ENCODE measurements at regions not wholly inside any gene's neighbourhood (a gene's known extent, or its start where the extent isn't known, plus 50 kb on each side); places are given as distances from the start of the nearest gene placed in this dataset.

GRCh38 chr20:39668038-39668437 lies 705.9 kb downstream of the DHX35 start:
- H3K27me3 Mint-ChIP-seq, result peaks cover 4% of the 10 kb centered on the region

GRCh38 chr20:39661833-39662232 lies 699.7 kb downstream of the DHX35 start:
- intact Hi-C loops (cut with DNase I, micrococcal nuclease), result no loop called here
- CTCF ChIA-PET, result no interaction called here
- H3K4me1 Mint-ChIP-seq (ENCODE audit: low read depth), result no peaks in the 10 kb centered on the region

More at GRCh38 chr20:39668038-39668437, 705.9 kb downstream of the DHX35 start:
- H3K4me1 ChIP-seq (ENCODE audit: insufficient read depth, low read length), result no peaks in the 10 kb centered on the region
- H3K27me3 ChIP-seq (ENCODE audit: control insufficient read depth in 1 of 2, insufficient read depth in 2 of 2, low read length in 2 of 2), result no peaks in the 10 kb centered on the region
- ATAC-seq (ENCODE audit: poor library complexity) (no peak), DNase-seq (no peak)
- H3K4me1 Mint-ChIP-seq (ENCODE audit: low read depth), result no peaks in the 10 kb centered on the region
- no peaks in the 10 kb centered on the region for H3K36me3 Mint-ChIP-seq (ENCODE audit: low read depth)
- H3K9me3 Mint-ChIP-seq, result no peaks in the 10 kb centered on the region
- CTCF ChIA-PET, result no interaction called here
- H3K36me3 ChIP-seq (ENCODE audit: insufficient read depth, low read length), result no peaks in the 10 kb centered on the region
- no peak for TF ChIP-seq CTCF (IDR thresholded peaks at IDR 0.05)
- no peak overlapping the region for H3K4me3 Mint-ChIP-seq
- no peak overlapping the region for H3K4me3 ChIP-seq (ENCODE audit: low read length)
- H3K9me3 ChIP-seq (ENCODE audit: control insufficient read depth in 1 of 2, insufficient read depth in 1 of 2, low read length in 2 of 2), result no peaks in the 10 kb centered on the region
- H3K27ac ChIP-seq (ENCODE audit: low read depth in 1 of 2, low read length in 2 of 2), result no peak overlapping the region
- intact Hi-C loops (cut with DNase I, micrococcal nuclease), result no loop called here
- H3K27ac Mint-ChIP-seq, result no peak overlapping the region
- POLR2A ChIA-PET, result no interaction called here

GRCh38 chr20:39660965-39661364 lies 698.8 kb downstream of the DHX35 start:
- no peaks in the 10 kb centered on the region for H3K9me3 Mint-ChIP-seq
- H3K9me3 ChIP-seq (ENCODE audit: control insufficient read depth in 1 of 2, insufficient read depth in 1 of 2, low read length in 2 of 2), result no peaks in the 10 kb centered on the region
- H3K27ac ChIP-seq (ENCODE audit: low read depth in 1 of 2, low read length in 2 of 2), result no peak overlapping the region
- ATAC-seq (ENCODE audit: poor library complexity) (no peak), DNase-seq (no peak)
- intact Hi-C loops (cut with DNase I, micrococcal nuclease), result no loop called here
- H3K27me3 Mint-ChIP-seq, result no peaks in the 10 kb centered on the region
- H3K36me3 Mint-ChIP-seq (ENCODE audit: low read depth), result no peaks in the 10 kb centered on the region
- ChIA-PET CTCF (no interaction called here), POLR2A (no interaction called here)
- H3K4me3 ChIP-seq (ENCODE audit: low read length), result no peak overlapping the region
- no peaks in the 10 kb centered on the region for H3K36me3 ChIP-seq (ENCODE audit: insufficient read depth, low read length)
- H3K4me1 ChIP-seq (ENCODE audit: insufficient read depth, low read length), result no peaks in the 10 kb centered on the region
- no peaks in the 10 kb centered on the region for H3K4me1 Mint-ChIP-seq (ENCODE audit: low read depth)
- no peak for TF ChIP-seq CTCF (IDR thresholded peaks at IDR 0.05)
- no peak overlapping the region for H3K4me3 Mint-ChIP-seq
- H3K27me3 ChIP-seq (ENCODE audit: control insufficient read depth in 1 of 2, insufficient read depth in 2 of 2, low read length in 2 of 2), result no peaks in the 10 kb centered on the region
- H3K27ac Mint-ChIP-seq, result no peak overlapping the region

More at GRCh38 chr20:39661833-39662232, 699.7 kb downstream of the DHX35 start:
- H3K36me3 ChIP-seq (ENCODE audit: insufficient read depth, low read length), result no peaks in the 10 kb centered on the region
- POLR2A ChIA-PET, result no interaction called here
- no peak overlapping the region for H3K4me3 Mint-ChIP-seq
- no peaks in the 10 kb centered on the region for H3K27me3 ChIP-seq (ENCODE audit: control insufficient read depth in 1 of 2, insufficient read depth in 2 of 2, low read length in 2 of 2)
- H3K4me3 ChIP-seq (ENCODE audit: low read length), result no peak overlapping the region
- DNase-seq (no peak), ATAC-seq (ENCODE audit: poor library complexity) (no peak)
- H3K9me3 ChIP-seq (ENCODE audit: control insufficient read depth in 1 of 2, insufficient read depth in 1 of 2, low read length in 2 of 2), result no peaks in the 10 kb centered on the region
- H3K27ac Mint-ChIP-seq, result no peak overlapping the region
- H3K9me3 Mint-ChIP-seq, result no peaks in the 10 kb centered on the region
- H3K36me3 Mint-ChIP-seq (ENCODE audit: low read depth), result no peaks in the 10 kb centered on the region
- H3K27ac ChIP-seq (ENCODE audit: low read depth in 1 of 2, low read length in 2 of 2), result no peak overlapping the region
- peaks cover 4% of the 10 kb centered on the region for H3K27me3 Mint-ChIP-seq
- TF ChIP-seq CTCF (IDR thresholded peaks at IDR 0.05), result no peak
- no peaks in the 10 kb centered on the region for H3K4me1 ChIP-seq (ENCODE audit: insufficient read depth, low read length)
